CD4-positive, alpha-beta T cell treated with Interferon gamma for 1 hour (primary cell): ENCODE measurements at regions not wholly inside any gene's neighbourhood (a gene's known extent, or its start where the extent isn't known, plus 50 kb on each side); places are given as distances from the start of the nearest gene placed in this dataset.

ENCODE experiments used
- DNase-seq: peaks from one replicate; pipeline ENCODE4 v3.0.0-alpha.2; 2020

DNA sequence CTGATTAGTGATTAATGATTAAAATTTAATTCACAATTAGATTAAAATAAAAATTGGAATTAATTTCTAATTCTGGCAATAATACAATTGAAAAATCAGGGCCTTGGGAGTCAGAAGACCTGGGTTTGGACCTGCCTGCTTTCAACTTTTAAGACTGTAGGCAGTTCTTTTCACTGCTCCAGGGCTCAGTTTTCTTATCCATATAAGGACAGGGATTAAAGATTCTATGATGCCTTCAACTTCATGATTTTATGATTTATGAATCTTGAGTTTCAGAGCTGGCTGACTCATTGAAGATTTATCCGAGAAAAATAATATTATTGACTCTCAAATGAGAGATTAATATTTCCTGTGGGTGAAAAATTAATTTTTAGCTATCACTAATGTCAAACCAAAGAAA is 208.6 kb upstream of the ANKH start:
- no peak for DNase-seq

DNA sequence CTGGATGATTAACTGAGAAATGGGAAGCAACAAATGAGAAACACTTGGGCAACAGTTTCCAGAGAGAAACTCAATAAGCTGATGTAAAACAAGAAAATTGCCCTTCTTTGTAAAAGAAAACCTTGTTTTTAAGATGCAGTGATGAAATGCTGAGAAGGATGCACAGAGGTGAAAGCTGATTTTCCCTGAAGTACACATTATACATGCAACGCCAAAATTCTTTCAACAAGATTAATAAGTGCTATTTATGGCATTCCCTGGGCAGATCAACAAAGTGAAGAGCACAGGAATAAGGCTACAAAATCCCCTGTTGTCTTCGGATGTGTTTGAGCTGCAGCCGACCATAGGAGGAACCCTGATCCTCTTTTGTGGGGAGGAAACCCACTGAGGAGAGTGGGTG is 208.0 kb upstream of the ANKH start:
- DNase-seq = no peak

- no peak for DNase-seq
These were observed 203.1 kb upstream of the ANKH start for GRCh38 chr5:15074651-15075050.

DNA sequence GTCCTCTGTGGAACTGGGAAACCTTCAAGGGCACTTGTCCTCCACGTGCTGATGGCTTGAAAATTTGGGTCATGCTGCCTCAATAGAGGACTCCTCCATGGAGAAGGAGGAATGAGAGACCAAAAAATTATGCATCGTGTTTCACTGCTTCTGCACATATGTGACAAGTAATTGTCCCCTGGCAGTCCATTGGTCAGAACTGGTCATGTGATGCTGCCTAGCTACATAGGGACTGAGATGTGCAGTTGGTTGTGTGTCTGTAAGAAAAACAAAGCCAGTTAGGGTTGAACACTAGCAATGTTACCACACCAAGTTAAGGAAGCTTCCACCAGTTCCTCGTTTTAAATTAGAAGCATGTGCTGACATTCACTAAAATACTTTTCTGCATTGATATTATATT is 201.9 kb upstream of the ANKH start:
- no peak for DNase-seq

DNA sequence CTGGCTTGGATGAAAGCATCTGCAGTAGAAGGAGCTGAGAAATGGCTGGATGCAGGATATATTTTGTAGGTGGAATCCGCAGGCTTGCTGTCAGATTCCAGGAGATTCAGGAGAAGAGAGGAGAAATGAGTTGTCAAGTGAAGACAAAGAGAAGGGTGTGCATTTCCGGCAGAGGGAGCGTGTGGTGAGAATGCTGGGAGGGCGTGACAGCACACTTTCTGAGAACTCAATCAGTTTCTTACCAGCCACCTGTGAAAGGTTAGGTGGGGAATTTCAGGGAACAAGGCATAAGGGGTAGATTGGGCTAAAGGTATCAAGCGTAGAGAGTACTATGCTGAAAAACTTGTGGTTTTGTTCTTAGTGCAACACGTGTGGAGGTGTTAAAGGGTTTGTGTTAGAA is 199.3 kb upstream of the ANKH start:
- no peak for DNase-seq

DNA sequence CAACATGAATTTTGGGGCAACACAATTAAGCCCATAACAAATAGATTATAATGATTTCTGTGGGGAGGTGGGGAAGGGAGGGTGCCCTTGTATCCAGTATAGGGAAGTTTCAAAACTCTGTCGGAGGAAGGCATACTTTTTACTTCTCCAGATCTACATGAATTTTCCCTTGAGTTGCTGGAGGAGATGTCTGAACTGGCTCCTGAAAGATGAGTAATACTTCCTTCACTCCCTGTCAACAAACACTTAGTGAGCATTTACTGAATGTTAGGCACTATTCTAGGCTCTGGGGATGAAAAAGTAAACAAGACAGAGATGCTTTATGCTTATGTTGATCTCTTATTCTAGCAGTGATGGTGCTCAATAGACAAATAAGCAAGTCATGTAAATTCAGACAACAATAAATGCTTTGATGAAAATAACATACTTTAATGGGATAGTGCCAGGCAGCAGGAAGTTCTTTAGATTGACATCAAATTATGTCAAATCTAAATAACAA is 197.9 kb upstream of the ANKH start:
- no peak for DNase-seq

- DNase-seq = no peak
These were observed 193.5 kb upstream of the ANKH start for GRCh38 chr5:15065091-15065490.

- no peak for DNase-seq
These were observed 192.8 kb upstream of the ANKH start for GRCh38 chr5:15064396-15064795.

DNA sequence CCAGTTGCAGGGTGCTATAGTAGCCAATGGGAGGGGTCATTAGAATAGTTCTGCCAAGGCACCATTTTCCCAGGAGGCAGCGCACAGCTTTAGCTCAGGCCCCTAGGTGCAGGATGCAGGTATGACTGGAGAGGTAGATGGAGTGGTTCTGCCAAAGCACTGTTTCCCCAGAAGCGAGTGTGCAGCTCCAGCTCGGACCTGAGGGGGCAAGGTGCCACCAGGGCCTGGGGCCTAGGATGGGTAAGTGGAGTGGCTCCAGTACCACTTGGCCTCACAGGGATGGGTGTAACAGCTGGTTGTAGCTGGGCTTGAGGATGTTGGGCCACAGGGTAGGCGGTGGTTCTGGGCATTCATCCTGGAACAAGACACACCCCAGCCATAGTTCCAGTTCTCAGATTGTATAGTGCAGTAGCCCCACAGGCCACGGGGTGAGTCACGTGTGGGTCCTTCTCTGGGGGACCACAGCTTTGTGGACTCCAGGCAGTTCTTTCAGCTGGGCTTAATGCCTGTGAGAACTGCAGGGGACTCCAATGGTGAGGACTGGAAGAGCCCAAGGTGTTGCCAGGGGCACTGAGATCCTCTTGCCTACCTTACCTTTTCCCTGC is 185.5 kb upstream of the ANKH start:
- no peak for DNase-seq

GRCh38 chr5:15044521-15044920 is 172.9 kb upstream of the ANKH start:
- no peak for DNase-seq

DNA sequence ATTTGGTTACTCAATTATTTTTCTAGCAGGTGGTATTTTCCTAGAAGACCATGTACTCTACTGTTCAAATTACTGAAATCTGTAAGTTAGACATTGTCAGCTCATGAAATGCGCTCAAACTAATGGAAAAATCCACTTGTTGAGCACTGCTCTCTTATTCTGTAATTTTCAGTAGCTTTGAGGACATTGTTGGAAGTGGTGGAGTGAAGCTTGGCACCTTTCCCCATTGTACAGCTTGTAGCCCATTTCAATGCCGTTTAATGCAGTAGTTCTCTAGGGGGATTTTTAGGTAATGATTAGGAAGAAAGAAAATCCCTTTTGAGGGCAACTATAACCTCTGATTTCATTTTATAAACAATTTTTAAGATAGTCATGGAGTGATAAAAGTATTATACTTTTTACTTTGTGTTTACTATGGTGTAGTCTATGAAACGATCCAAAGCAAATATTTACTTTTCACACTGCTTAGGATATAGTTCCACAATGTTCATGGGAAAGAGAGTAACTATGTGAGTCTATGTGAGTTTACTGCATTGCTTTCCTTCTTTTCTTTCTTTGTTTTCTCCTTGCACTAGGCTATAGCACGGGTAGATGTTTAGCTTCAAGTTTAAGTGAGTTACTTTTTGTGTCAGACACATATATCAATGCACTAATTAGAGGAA is 165.8 kb upstream of the ANKH start:
- DNase-seq = no peak

DNA sequence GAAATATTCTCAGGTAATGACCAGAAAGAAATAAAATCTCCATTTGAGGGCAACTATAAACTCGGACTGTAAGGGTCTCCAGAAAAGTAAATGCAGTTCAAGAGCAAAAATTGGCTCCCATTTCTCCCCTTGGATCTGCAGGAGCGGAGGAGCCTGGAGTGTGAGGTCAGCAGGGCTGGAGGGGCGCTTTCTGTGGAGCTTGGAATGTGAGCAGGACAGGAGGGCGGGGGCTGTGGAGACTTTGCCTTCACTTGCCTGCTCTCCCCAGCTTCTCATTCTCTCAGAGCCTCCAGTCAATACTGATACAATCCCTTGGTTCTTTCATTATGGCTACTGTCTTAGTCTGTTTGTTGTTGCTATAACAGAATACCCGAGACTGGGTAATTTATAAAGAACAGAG is 162.8 kb upstream of the ANKH start:
- DNase-seq = no peak

GRCh38 chr5:15031180-15031579 is 159.6 kb upstream of the ANKH start:
- no peak for DNase-seq

- no peak for DNase-seq
These were observed 156.2 kb upstream of the ANKH start for GRCh38 chr5:15027764-15028163.

- no peak for DNase-seq
These were observed 155.4 kb upstream of the ANKH start for GRCh38 chr5:15026944-15027343.

GRCh38 chr5:15026011-15026893 is 154.7 kb upstream of the ANKH start:
- no peak for DNase-seq

DNA sequence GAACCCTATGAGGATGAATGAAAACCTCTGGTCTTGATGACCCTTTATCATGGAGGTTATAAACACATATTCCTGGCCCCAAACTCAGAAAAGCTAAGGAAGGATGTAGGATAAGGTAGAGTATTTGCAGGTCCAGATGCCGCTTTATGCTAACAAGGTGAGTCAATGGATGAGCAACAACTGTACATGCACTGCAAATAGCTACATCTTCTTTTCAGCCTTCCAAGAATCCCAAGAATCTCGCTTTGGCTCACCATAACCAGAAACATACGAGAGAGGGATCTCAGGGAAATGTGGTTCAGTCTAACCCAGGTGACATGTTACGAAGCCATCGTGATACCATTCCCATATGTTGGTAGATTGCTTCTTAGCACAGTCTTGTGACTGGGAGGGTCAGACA is 152.3 kb upstream of the ANKH start:
- DNase-seq = no peak

DNA sequence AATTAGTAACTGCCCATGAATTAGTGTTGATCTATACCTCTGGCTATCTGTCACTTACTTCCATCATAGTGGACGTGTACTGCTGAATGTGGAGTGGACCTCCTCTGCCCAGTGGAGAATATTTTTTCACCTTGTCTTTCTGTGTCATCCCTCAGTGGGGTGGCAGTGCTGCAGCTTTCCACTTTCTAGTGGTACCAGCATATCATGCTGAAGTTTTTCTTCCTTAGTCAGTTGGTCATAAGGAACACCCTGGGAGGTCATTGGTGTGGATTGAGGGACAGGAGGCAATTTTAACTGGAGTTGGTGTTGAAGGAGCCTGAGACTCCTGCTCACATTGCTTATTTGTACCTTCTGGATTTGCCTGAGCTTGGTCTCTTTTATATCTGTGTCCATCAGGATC is 151.7 kb upstream of the ANKH start:
- DNase-seq = no peak

DNA sequence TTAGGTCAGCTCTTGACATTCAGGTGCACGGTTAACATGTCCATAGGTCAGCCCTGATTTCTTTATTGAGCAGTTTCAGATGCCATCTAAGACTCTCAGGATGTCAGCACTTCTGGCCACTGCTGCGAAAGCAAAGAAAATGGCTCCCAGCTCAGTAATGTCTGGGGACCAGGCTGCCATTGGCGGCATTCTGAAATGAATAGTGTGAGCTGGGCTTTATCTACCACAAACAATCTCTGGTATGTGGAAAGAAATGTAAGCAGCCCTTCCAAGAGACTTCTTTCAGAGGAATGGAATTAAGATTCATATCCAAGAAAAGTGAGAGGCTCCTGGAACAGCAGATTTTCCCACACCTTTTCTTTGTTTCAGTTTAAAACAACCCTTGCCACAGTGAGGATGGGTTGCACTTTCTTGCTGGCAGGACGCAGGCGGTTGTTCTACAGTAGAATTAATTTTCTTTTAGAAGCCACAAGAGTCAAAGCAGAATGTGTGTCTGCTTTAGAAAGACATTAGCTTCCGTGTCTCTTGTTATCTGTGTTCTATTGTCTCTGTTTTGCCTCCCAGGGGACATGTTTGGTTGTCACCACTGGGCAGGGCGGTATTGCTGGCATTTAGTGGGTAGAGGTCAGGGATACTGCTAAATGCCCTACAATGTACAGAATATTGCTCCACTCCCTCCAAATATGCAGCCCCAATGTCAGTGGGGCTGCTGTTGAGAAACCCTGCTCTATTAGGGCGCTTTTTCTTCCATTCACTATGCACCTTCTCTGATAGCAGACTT is 149.9 kb upstream of the ANKH start:
- DNase-seq = no peak

GRCh38 chr5:15020736-15021135 is 149.2 kb upstream of the ANKH start:
- no peak for DNase-seq

- no peak for DNase-seq
These were observed 143.2 kb upstream of the ANKH start for GRCh38 chr5:15014809-15015208.

GRCh38 chr5:15013654-15014463 is 142.3 kb upstream of the ANKH start:
- DNase-seq = no peak
